Nucleus accumbens (tissue), 56 donors: ENCODE measurements at regions not wholly inside any gene's neighbourhood (a gene's known extent, or its start where the extent isn't known, plus 50 kb on each side); places are given as distances from the start of the nearest gene placed in this dataset.
A peak's percentile ranks its signal among the peaks of the same experiment; 100 is the strongest.

Experiments used
- DNase-seq, 56 donors: peaks; one replicate each; lab custom pipeline; 2025; lab: John Stamatoyannopoulos, UW

DNA sequence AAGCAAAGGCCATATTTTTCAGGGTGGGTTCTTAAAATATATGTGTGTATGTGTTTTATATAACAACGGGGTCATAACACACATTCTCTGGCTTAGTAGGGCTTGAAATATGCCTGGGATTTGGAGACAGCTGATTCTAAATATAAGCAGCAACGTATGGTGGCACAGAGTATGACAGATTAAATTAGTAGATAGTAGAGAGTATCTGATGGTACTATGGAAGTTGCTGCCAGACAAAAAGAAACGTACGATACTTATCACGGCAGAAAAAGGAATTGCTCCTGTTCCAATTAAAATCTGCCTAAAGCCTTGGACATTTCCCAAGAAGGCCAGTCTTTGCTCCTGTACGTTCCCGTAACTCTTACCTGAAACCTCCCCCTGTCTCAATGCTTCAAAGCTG, 607.9 kb upstream of the ID2 start:
- no peak for DNase-seq

DNA sequence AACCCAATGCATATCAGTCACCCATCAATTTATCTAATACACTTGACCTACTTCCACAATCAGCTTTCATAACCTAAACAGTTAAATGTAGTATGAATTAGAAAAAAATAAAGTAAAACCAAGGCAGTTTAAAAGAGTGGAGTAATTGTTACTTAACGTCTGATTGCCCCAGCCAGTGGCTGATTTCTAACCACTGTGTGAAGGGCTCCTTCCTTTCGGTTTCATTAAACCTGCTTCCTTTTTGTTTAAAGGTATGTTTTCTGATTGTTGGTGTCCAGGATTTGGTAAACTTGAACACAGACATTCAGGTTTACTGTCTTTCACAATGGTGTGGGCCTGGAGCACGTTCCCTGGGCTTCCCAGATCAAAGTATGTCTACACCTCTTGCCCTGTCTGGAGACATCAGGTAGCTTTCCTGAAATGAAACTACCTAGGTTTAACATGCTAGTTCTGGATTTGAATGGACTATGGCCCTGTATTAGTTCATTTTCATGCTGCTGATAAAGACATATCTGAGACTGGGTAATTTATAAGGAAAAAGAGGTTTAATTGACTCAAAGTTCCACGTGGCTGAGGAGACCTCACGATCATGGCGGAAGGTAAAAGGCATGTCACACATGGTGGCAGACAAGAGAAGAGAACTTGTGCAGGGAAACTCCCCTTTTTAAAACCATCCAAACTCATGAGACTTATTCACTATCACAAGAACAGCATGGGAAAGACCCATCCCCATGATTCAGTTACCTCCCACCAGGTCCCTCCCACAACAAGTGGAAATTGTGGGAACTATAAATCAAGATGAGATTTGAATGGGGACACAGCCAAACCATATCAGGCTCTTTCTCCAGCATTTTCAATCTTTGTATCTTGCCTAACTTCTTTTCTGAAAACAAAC, 605.2 kb upstream of the ID2 start:
- no peak for DNase-seq

DNA sequence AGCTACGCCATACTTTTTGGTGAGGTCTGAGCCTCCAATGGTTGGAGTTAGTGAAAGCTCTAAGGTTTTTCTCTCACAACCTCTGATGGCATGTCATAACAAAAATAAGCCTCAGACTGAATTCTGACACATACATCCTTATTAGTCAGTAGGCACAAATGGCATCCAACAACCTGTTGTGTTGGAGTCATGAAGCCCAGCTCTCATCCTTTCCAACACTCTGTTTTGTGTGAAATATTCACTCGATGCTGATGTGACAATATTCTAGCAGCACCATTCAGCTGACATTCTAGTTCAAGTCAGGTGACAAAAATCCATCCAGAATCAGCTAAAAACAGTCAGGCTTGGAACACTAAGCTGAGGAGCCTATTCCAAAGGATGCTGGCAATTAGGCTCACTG, 603.2 kb upstream of the ID2 start:
- DNase-seq: no peak

DNA sequence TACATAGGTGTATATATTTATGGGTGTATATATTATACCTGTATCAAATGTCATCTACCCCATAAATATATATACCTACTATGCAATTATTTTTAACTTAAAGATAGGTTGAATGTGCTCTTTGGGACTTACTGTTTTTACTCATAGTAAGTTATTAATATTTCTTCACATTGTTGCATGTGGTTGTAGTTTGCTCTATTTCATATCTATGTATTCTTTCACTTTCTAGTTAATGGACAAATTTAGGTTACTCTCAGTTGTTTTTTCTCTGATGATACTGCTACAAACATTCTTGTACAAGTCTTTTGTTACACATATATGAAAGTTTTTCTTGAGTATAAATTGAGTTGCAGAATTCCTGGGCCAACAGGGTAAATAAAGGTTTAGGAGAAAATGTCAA, 601.8 kb upstream of the ID2 start:
- no peak for DNase-seq

DNA sequence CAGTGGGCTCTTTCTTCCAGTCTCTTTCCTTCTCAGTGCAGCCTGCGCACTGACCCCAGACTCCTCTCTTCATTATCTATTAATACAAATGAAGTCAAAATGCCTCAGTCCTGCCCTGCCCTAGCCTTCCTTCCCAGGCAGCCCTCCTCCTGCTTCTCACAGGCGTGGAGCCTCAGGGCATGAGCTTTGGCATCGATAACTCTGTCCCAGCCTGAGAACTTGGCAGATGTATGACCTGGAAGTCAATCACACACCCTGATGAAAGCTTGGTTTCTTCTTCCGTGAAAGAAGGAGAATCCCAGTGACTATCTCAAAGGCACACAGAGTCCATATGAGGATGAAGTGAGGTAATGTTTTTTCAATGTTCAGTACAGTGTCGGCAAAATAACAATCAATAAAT, 600.7 kb upstream of the ID2 start:
- DNase-seq: no peak

DNA sequence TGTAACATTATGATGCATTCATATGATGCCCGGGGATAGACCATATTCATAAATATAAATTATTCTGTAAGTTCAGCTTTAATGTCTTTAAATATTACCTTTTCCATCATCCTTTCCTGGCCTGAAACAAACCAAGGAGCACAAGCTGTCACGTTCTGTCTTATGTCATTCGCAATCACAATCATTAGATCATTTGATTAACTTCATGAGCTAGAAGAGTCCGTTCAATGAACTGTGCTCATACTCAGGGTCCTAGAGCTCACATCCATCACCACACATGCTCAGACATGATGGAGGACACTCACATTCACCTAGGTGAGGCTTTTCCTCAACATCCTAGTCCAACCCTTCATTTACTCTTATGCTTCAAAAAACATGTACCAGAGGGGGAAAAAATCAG, 599.0 kb upstream of the ID2 start:
- DNase-seq: no peak

DNA sequence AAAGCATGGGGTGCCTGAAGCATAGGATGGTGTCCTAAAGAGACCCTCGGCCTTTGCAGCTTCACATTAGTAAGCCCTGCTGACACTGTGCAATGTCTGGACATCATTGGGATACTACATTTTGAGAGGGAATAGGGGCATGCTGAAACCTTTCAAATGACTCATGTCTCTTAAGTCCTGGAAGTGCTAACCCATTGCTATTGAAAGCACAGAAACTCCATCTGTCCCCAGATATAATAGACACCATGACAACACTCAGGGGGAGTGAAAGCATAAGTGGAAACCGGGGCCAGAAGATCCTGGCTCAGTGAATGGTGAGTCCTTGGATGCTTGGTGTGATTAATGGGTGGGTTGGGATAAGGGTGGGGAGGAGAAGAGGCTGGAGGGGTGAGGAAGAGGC, 595.5 kb upstream of the ID2 start:
- no peak for DNase-seq

DNA sequence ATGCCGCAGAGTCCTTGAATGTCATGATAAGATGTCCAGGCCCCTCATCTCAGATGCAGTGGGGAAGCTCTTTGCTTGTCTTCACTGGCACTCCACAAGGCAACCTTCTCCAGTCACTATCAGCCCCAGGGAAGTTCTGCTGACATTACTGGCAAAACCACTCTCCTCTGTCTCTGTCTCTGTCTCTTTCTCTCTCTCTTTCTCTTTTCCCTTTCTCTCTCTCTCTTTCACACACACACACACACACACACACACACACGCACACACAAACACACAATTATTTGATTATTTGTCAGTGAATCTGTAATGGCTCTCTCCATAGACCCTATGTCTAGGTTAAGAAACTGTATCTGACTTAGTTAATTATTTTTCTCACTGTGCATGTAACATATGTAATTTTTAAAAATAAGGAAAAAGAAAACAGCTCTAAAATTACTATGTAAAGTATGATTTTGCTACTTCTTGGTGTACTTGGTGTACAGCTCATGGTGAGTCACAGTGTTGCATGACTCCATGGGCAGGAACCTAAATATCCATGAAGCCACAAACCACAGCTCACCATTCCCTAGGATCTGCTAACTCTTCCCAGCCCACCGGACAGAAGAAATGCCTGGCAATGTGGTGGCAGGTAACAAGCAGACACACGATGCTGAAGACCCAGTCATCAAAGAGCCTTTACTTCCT, 594.9 kb upstream of the ID2 start:
- no peak for DNase-seq

DNA sequence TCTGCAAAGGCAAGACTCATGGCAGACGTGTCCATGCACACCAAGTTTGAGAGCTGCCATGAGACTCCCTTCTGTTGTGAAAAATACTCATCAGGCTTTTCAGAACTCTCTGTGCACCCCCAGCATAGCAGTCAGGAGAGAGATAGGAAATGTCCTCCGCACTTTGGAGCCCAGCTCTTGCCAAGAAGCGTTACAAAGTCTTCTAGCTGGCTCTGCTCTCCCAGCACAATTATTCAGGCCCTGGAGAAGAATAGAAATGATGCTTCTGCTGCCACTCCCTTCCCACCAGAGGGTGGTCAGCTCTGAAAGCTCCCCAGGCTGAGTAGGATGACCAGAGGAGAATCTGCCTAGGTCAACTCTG, 594.4 kb upstream of the ID2 start:
- DNase-seq: no peak

DNA sequence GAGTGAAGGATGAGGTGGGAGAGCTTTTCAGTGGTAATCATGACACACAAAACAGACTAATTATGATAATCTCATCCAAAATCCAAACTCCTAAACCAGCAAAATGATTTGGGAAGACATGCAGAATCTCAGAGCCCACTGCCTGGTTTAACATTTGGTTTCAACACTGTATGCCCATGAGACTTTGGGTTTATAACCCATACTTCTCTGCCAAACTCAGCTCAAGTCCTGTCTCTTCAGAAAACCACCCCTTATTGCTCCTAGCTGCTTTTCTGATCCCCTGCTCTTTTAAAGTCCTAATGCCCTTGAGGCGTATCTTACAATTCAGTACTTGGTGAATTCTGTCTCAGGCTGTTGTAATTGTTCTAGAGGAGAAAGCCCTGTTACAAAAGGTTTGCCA, 593.0 kb upstream of the ID2 start:
- DNase-seq: no peak

DNA sequence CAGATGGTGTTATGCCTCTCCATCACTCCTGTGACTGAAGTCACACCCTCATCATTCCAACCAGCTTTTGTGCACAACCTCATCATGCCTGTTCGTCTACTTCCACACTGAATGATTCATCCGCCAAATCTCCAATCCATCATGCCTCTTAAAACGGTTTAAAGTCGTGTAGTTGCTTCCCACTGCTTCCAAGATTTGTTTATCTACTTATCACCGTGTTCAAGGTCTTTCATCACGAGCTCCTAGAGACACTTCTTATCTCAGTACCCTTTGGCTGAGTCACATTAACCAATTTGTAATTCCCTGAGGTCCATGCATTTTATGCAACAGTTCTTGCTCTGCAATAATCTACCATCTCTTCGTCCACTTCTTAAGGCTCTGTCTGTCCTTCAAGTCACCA, 592.3 kb upstream of the ID2 start:
- DNase-seq: no peak

DNA sequence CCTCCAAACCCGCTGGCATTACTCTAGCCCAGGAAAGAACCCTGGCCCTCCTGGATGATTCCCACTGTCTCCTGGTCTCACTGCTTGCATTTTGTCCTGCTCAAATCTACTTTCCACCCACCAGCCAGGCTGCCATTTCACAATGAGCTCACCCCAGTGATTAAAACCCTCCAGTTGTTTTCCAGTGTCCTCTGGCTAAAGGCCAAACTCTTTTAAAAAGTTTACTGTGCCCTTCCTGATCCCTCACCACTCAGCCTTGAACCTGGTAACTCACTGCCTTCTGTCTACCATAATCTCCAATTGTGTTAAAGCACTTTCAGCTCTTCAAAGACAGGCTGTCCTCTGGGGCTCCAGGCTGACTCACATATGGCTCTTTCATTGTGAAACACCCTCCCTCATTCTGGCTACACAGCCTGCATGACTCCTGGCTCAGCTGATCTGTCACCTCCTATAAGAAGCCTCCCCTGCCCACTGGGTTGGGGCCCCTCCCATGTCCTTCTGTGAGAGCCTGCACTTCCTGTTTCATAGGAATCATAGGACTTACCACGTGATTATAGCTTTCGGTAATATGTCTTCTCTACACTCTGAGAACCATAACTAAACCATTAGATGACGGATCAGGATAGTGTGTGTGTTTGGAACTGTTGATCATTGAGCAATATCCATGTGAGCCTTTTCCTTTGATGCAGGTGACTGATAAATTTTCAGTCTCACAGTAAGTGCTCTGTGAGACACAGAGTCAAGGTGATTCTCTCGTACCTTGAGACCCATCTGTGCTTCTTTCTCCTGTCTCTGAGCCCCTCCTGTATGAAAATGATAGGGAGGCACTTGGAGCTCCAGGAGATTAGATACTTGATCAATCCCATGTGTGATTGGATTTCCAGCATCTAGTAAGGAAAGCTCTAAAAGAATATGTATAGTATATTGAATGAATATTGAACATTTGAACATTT, 590.8 kb upstream of the ID2 start:
- peak in 1 of 56 donors; percentile 15 for DNase-seq

DNA sequence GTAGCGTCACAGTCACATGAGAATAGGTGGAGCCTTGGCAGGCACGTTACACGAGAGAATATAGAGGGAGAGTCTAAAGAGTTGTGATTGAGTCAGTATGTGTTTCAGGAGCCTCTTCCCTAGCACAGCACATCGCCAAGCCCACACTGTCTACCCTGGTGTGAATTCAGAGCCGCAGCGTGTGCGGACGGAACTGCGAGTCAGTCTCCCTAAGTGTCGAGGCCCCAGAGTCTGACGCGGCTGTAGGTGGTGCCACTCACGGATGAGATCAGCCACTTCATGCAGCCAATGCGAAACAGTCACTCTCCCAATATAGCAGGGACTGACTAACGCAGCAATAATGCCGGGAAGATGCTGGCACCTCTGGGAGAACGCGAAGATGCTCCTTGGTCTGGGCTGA, 587.3 kb upstream of the ID2 start:
- DNase-seq: peak in 2 of 56 donors; percentile 1 to 14

DNA sequence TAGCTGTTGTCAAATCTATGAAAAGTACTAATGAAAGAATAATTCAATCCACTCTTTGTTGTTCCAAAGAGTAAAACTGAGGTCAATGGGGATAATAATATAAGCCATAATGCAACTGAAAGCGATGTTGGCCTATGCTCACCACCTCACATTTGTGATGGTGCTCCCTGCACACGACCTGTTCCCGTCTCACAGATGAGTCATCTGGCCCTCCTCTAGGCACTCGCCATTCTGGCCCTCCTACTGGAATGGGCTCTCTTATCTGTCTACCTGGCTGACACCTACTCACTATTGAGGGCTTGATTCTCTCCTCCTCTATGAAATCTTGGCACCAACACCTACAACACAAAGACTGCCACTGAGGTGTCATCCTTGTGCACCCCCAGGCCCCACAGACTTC, 585.9 kb upstream of the ID2 start:
- DNase-seq: no peak

DNA sequence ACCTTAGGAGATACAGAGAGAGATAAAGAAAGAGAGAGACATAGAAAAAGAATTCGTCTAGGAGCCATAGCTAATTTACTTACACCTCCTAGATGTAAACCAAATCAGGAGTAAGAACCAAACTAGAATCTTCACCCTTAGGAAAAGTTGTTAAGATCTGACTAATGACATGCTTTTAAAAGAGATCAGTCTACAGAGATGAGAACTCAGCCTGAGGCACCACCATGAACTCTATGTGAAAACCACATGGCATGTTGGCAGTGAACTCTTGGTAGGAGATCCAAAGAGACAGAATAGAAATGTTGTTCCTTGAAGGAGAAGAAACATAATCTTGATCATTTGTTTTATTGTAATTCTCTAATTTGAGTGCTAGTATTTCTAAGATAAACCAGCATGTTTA, 585.4 kb upstream of the ID2 start:
- DNase-seq: no peak

DNA sequence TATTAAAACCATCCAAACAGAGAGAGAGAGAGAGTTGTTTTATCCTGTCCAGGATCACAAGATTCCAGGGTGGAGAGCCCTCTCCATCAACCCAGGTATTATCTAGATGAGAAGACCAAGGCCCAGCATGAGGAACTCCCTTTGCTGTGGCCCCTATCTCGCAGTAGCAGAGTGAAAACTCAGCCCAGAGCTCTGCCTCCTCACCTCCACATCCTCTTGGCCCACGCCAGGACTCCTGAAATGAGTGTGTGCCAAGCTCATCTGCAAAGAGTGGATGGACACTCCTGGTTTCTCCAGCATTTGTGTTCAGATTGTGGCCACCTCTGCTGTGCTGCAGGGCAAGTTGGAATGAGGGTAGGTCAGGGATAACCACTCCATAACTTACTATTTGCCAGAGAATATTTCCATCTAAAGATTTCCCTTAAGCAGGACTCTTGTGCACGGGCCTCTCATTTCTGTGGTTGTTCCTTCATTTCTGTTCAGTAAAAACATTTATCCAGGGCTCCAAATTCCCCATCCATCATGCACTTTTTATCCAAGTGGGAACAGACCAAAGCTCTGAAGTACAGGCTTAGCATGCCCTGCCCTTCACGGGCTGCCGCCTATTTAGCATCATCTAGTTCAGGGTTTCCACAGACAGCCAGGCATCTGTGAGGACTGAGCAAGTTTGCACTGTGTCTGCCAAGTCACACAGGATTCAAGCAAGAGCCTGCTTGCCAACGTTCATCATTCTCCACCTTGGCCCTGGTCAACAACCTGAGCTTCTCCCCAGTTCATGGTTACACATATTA, 583.2 kb upstream of the ID2 start:
- DNase-seq: no peak

DNA sequence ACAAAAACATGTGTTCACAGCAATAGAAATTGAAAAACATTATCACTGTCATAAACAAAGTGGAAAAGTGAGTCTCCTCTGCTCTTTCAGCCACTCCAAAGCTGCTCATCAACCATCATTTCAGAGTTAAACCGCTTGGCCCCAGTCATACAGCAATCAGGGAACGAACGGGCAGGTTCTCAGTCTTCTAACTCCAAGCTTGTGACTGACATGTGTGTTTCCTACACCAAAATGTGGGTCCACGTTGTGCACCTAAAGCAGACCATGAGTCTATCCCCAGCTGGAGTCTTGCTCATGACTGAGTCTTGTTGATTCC, 582.6 kb upstream of the ID2 start:
- DNase-seq: no peak

DNA sequence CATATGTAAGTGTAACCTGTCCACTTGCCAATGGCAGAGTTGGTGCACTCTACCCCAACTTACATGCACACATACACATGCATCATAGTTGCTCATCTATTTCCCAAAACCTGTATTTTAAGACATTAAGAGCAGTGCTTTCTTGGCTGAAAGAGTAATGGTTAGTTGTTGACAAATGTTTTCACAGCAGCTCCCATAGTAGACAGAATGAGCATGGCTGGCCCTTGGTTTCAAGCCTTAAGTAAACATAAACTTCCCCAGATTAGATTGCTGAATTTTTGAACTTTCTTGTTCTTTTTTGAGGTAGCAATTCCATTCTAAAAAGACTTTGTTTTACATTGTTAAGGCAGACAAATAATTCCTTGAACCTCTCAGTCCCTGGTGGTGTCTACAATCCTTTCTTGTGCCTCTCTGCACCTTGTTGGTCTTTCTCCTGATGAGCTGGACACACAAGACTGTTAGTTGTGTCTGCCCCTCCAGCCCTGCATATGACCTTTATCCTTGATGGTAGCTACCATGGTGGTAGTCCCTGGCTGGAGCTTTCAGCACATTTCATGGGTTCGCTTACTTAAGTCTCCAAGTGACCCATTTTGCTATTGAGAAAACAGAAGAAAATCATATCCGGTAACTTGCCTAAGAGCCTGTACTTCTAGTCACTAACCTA, 580.1 kb upstream of the ID2 start:
- no peak for DNase-seq

DNA sequence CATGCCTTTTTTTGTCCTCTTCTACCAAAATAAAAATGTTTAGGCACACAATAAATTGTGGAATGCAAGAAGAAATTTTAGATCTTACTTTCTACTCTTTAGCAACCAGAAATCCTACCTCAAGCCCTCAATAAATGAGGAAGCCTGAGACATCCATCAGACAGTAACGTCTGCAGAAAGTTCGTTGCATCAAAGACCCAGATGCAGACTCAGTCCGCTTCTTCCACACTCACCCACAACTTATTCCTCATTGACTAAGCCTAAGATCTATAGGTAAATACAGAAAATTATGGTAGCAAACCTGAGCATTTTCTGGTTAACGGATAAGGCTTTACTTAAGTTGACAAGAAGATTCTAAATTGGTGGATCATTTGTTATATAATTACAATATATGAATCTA, 579.4 kb upstream of the ID2 start:
- no peak for DNase-seq
